Ovary (tissue), 3 donors: ENCODE measurements at regions not wholly inside any gene's neighbourhood (a gene's known extent, or its start where the extent isn't known, plus 50 kb on each side); places are given as distances from the start of the nearest gene placed in this dataset.

Experiments used
- CTCF ChIP-seq, 3 donors: fragments of 450-650 bp in 2 of 3; fragments of 200-600 bp in 1 of 3; IDR thresholded peaks; one replicate each; pipeline versions ENCODE4 v1.5.1 to v1.8.0; 2016 to 2022; ENCODE audit warnings: antibody characterized with exemption in 3 of 3, mild to moderate bottlenecking in 1 of 3
- POLR2A ChIP-seq: fragments of 450-650 bp; IDR thresholded peaks from one replicate; pipeline ENCODE4 v1.6.1; 2017; ENCODE audit warnings: antibody characterized with exemption, mild to moderate bottlenecking, moderate library complexity
- donor health status: DM: no; HTN: no; CAD: no.

- no peak for TF ChIP-seq POLR2A
- TF ChIP-seq CTCF (IDR thresholded peaks at IDR 0.05) = no peak
Observed at GRCh38 chr12:67535971-67536370, 112.6 kb upstream of the DYRK2 start.
